ENCODE measurements at regions not wholly inside any gene's neighbourhood (a gene's known extent, or its start where the extent isn't known, plus 50 kb on each side); places are given as distances from the start of the nearest gene placed in this dataset.

DNA sequence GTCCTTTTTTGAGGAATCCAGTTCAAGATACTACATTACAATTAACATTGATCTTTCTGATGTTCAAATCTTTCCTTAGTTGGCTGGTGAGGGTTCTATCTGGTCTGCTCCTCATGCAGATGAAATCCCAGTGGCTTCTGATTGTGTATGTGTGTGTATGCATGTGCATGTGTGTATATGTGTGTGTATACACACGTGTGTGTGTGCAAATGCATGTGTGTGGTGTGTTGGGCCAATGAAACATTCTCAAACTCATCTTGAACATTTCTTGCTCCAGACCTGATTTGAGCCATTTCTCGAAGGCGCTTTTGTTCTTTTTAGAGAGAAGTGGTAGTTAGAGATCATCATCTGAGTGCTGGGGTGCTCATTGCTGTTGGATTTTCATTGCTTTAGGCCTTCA lies 113.9 kb downstream of the GLRX3 start:
- TF ChIP-seq POLR2A (IDR thresholded peaks at IDR 0.05) = no peak
- TF ChIP-seq, protein P1, sequence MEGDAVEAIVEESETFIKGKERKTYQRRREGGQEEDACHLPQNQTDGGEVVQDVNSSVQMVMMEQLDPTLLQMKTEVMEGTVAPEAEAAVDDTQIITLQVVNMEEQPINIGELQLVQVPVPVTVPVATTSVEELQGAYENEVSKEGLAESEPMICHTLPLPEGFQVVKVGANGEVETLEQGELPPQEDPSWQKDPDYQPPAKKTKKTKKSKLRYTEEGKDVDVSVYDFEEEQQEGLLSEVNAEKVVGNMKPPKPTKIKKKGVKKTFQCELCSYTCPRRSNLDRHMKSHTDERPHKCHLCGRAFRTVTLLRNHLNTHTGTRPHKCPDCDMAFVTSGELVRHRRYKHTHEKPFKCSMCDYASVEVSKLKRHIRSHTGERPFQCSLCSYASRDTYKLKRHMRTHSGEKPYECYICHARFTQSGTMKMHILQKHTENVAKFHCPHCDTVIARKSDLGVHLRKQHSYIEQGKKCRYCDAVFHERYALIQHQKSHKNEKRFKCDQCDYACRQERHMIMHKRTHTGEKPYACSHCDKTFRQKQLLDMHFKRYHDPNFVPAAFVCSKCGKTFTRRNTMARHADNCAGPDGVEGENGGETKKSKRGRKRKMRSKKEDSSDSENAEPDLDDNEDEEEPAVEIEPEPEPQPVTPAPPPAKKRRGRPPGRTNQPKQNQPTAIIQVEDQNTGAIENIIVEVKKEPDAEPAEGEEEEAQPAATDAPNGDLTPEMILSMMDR (IDR thresholded peaks at IDR 0.05) = no peak
